Tibial nerve (tissue), 4 donors: ENCODE measurements at regions not wholly inside any gene's neighbourhood (a gene's known extent, or its start where the extent isn't known, plus 50 kb on each side); places are given as distances from the start of the nearest gene placed in this dataset.

Experiments used
- CTCF ChIP-seq, 5 experiments: fragments of 200-600 bp in 3 of 5; fragments of 450-650 bp in 2 of 5; sonication (generic) in 3 of 5; IDR thresholded peaks; one replicate each; pipeline ENCODE4 v1.5.1; 2016 to 2019; ENCODE audit warnings: antibody characterized with exemption in 5 of 5, mild to moderate bottlenecking in 3 of 5, moderate library complexity in 2 of 5
- EP300 ChIP-seq, 2 donors: sonication (generic); formaldehyde crosslinking; IDR thresholded peaks; one replicate each; pipeline ENCODE4 v1.6.1; 2017; ENCODE audit warnings: antibody characterized with exemption in 2 of 2, mild to moderate bottlenecking in 1 of 2
- POLR2A ChIP-seq, 2 donors: fragments of 450-650 bp; IDR thresholded peaks; one replicate each; pipeline ENCODE4 v1.6.1; 2017; ENCODE audit warnings: antibody characterized with exemption in 2 of 2, mild to moderate bottlenecking in 2 of 2, moderate library complexity in 2 of 2

- TF ChIP-seq CTCF (IDR thresholded peaks at IDR 0.05) (no peak), POLR2A (IDR thresholded peaks at IDR 0.05) (no peak), EP300 (IDR thresholded peaks at IDR 0.05) (no peak)
Measured at GRCh38 chr11:81787584-81788049, 946.0 kb downstream of the FAM181B start.
